GM12874 (cell line): ENCODE measurements at regions not wholly inside any gene's neighbourhood (a gene's known extent, or its start where the extent isn't known, plus 50 kb on each side); places are given as distances from the start of the nearest gene placed in this dataset.

Experiments used
- TF ChIP-seq, protein P1 (sequence below): IDR thresholded peaks from 2 replicates; pipeline ENCODE4 v1.5.1; 2011; ENCODE audit warnings: low read depth, mild to moderate bottlenecking, control low read depth, low read length, moderate library complexity; ENCODE audit not compliant: insufficient read depth

DNA sequence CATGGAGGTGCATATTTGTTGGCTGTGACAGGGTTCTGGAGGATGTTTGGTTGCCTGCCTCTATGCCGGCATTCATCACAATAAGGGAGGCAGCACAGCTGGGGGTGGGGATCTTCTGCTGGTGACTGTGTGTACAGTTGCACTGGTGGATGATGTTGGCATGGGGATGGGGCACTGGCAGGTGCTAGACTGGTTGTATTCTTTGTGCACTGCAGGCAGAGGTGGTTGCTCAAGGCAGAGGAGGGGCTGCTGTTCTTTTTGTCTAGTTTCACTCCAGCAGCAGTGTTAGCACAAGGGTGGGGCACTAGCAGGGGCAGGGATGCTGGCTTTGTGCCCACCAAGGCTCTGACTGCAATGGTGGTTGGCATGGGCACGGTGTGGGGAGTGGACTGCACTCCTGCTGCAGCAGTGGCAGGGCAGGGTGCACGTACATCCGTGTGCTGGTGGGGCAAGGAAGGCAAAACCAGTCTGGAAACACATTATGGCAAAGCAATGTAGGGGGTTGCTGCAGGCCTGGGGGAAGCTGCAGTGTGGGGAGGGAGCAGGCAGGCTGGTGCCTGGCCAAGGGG lies 69.3 kb downstream of the ISOC1 start:
- TF ChIP-seq, protein P1, sequence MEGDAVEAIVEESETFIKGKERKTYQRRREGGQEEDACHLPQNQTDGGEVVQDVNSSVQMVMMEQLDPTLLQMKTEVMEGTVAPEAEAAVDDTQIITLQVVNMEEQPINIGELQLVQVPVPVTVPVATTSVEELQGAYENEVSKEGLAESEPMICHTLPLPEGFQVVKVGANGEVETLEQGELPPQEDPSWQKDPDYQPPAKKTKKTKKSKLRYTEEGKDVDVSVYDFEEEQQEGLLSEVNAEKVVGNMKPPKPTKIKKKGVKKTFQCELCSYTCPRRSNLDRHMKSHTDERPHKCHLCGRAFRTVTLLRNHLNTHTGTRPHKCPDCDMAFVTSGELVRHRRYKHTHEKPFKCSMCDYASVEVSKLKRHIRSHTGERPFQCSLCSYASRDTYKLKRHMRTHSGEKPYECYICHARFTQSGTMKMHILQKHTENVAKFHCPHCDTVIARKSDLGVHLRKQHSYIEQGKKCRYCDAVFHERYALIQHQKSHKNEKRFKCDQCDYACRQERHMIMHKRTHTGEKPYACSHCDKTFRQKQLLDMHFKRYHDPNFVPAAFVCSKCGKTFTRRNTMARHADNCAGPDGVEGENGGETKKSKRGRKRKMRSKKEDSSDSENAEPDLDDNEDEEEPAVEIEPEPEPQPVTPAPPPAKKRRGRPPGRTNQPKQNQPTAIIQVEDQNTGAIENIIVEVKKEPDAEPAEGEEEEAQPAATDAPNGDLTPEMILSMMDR = no peak

DNA sequence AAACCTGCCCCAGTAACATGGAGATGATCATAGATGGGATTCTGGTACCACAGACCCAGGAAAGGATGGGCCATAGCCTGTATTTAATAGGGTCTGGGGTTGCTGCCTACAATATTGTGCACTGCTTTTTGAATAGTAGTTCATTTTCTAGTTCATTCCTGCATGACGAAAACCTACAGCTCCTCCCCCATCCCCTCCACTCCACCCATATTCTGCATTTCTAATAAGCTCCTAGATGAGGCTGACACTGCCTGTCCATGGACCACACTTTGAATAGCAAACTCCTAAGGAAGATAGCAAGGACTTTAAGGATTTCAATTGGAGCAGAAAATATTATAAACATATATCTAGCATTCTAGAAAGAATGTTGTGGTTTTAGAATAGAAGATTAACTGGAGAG lies 75.5 kb downstream of the ISOC1 start:
- TF ChIP-seq, protein P1 = no peak

DNA sequence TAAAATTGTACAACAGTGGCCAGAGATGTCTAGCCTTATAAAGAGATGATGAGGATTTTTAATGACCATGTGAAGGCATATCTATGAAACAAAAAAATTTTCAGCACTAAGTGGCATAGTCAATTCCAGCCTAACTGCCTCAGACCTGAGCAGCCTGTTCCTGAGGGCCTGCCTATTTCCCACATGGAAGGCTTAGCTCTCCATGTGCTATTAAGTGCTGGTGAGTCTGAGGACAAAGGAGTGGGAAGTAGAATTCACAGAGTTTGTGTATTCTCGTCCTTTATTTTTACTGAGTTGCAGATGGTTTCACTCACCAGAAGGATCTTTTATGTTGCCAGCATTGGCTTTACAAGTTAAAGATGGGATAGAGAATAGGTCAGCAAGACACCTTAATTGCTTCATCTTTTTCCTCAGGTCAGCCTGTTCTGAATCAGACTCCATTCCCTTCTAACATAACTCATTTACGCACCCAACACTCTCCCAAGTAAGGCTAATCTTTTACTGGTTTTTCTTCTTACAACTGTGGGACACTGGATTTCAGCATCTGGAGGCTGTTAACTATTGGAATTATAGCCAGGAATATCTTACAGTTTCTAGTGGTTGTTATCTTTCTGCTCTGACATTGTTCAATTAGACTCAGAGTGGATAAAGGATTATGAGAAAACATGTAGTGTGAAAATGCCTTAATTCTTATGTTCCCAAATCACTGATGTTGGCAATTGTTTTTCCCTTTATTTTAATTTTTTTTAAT lies 76.8 kb downstream of the ISOC1 start:
- TF ChIP-seq, protein P1 = no peak

DNA sequence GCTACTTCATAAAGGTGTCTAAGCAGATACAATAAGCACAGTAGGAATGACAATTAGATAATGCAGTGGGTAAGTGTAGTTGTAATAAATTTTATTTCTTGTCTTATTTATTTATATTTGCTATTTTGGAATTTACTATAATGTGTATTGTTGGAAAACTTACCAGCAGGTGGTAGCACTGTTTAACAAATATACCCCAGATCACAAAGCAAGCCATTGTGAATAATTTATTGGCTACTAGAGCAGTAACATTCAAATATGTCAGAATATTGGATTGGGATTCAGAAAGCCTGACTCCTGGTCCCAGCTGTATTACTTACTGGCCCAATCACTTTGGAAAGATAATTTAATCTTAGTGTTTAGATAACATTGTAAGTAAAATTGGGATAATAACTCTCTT lies 78.0 kb downstream of the ISOC1 start:
- TF ChIP-seq, protein P1 = no peak

DNA sequence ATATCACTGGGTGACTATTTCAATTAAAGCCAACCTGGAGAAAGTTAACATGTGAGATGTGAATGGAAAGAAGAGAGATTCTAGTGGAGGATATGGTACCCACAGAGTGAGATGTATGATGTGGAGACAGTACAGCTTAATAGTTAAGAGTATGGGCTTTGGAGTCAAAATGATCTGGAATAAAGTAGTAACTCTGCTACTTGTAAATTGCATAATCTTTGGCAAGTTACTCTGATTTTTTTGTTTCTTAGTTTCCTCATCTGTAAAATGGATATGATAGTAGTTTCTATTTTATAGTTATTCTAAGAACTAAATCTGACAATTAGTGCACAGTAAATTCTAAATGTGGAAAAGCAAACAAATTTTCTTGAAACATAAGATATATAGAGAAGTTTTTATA lies 79.2 kb downstream of the ISOC1 start:
- TF ChIP-seq, protein P1 = no peak

DNA sequence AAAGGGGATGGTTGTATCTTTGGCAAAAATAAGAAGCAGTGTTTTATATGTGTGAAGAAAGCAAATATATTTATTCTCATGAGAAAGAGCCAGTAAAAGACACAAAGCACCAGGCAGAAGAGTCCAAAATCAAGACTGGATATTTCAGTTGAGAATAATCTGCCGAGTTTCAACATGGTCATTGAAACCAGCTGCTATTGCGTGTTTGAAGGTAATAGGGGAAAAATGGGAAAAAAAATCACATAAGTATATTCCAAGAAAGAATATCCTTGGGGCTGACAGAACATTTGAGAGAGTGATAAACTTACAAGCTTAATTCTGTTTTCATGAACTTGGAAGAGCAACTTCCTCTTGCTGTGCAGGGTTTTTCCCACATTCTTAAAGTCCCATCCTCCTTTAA lies 79.9 kb downstream of the ISOC1 start:
- TF ChIP-seq, protein P1 = no peak

DNA sequence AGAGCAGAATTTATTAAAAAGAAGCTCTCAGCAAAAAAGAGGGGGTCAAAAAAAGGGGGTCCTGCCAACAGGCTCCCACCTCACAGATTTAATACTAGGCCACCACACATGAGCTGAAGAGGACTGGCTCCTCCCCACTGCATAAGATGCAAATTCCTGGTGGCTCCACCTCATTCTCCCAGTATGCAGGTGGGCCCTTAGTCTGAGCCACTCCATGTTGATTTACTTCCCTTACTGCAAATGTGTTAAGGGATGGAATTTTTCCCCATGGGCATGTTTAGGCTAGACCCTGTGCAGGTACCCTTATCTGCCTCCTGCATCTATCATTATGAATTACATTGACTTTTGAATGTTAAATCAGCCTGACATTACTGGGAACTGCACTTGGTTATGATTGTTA lies 82.9 kb downstream of the ISOC1 start:
- TF ChIP-seq, protein P1 = no peak
